ENCODE measurements at regions not wholly inside any gene's neighbourhood (a gene's known extent, or its start where the extent isn't known, plus 50 kb on each side); places are given as distances from the start of the nearest gene placed in this dataset.

DNA sequence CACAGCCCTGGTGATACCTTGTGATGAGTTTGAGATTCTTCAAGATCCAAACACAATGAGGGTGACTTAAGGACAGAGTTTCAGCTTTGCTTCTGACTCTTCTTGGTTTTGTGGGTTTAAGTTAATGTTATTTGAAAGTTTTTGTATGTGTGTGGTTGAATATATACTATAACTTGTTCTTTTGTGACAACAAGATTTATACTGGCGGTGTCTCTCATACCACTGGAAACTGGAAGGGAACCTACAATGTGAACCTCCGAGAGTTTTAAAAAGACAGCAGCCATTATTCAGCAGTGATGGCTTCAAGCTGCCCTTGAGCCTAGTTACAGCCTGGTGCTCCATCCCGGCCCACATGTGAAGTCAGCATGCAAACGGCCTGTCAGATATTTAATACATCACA is 87.9 kb upstream of the IGF1 start:
- TF ChIP-seq, protein P1, sequence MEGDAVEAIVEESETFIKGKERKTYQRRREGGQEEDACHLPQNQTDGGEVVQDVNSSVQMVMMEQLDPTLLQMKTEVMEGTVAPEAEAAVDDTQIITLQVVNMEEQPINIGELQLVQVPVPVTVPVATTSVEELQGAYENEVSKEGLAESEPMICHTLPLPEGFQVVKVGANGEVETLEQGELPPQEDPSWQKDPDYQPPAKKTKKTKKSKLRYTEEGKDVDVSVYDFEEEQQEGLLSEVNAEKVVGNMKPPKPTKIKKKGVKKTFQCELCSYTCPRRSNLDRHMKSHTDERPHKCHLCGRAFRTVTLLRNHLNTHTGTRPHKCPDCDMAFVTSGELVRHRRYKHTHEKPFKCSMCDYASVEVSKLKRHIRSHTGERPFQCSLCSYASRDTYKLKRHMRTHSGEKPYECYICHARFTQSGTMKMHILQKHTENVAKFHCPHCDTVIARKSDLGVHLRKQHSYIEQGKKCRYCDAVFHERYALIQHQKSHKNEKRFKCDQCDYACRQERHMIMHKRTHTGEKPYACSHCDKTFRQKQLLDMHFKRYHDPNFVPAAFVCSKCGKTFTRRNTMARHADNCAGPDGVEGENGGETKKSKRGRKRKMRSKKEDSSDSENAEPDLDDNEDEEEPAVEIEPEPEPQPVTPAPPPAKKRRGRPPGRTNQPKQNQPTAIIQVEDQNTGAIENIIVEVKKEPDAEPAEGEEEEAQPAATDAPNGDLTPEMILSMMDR (IDR thresholded peaks at IDR 0.05; ENCODE audit: low read depth, low read length), result no peak
- no peak for DNase-seq (ENCODE audit: low read depth in 1 of 2, low spot score in 1 of 2)
- no peak overlapping the region for H3K27ac ChIP-seq

DNA sequence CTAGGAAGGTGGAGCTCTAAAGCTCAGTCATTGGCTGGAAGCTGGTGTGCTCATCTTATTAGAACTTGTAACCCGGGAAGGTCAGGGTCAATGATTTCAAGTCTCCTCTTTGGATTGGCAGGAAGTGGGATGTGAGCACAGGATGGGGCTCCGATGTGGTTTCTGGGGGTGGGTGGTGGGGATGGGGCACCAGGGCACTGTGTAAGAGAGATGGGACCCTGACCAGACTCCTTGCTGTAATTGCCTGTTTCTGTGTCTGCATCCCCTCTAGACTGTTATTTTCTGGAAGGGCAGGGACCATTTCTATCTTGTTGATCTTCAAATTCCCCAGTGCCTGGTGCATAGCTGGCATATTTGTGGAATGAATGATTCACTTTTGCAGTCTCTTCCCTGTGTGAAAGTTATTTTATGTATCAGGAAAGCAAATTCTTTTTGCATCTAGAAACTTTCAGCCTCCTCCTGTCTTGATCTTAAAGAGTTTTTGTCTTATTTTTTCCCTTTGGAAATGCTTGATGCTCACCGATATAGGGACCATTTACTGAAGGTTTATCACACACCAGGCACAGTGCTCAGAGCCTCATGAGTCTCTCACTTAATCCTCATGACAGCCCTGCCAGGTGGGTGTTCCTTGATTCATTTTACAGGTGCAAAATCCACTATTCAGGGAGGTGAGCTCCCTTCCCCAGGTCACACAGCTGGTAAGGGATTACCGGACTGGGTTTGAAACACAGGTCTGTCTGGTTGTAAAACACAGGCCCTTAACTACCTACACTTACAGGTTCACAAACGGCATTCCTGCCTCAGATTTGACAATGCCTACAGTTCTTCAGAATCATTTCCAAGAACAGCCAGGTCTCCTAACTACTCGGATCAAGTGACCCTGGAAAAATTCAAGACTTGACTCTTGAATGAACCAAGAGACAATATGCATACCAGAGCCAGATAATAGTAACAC is 86.9 kb upstream of the IGF1 start:
- DNase-seq (ENCODE audit: low read depth in 1 of 2, low spot score in 1 of 2), result peak in 1 of 2 donors; percentile 52
- H3K9me3 ChIP-seq (ENCODE audit: low read depth), result no peaks in the 10 kb centered on the region
- no peaks in the 10 kb centered on the region for H3K36me3 ChIP-seq
- H3K4me1 ChIP-seq (ENCODE audit: low read depth), result no peaks in the 10 kb centered on the region
- H3K4me3 ChIP-seq, result no peak overlapping the region
- H3K27ac ChIP-seq, result no peak overlapping the region
- TF ChIP-seq, protein P1 (IDR thresholded peaks at IDR 0.05; ENCODE audit: low read depth, low read length), result no peak
- H3K27me3 ChIP-seq, result no peaks in the 10 kb centered on the region

More for the DNA sequence above, 87.9 kb upstream of the IGF1 start:
- Histone ChIP-seq H3K4me1 (ENCODE audit: low read depth) (no peaks in the 10 kb centered on the region), H3K27me3 (no peaks in the 10 kb centered on the region), H3K36me3 (no peaks in the 10 kb centered on the region), H3K4me3 (no peak overlapping the region), H3K9me3 (ENCODE audit: low read depth) (no peaks in the 10 kb centered on the region)

DNA sequence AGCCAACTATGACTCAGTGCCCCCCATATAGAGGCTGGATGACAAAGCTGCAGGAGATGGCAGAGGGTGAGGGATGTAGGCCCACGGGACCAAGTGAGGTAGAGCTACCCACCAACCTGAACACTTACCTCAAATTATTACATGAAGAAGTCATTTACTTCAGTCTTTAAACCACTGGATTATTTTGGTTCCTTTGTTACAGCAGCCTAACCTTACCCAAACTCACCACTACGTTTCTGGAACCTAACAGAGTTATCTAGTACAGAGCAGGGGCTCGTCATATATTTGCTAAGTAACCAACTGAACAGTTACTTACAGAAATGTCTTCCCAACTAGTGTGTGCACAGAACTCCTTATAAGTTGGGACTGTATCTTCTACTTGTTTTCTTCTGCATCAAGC is 85.2 kb upstream of the IGF1 start:
- H3K27ac ChIP-seq, result no peak overlapping the region
- H3K4me3 ChIP-seq, result no peak overlapping the region
- TF ChIP-seq, protein P1 (IDR thresholded peaks at IDR 0.05; ENCODE audit: low read depth, low read length), result no peak
- H3K9me3 ChIP-seq (ENCODE audit: low read depth), result no peaks in the 10 kb centered on the region
- no peaks in the 10 kb centered on the region for H3K4me1 ChIP-seq (ENCODE audit: low read depth)
- H3K27me3 ChIP-seq, result no peaks in the 10 kb centered on the region
- DNase-seq (ENCODE audit: low read depth in 1 of 2, low spot score in 1 of 2), result no peak
- no peaks in the 10 kb centered on the region for H3K36me3 ChIP-seq

DNA sequence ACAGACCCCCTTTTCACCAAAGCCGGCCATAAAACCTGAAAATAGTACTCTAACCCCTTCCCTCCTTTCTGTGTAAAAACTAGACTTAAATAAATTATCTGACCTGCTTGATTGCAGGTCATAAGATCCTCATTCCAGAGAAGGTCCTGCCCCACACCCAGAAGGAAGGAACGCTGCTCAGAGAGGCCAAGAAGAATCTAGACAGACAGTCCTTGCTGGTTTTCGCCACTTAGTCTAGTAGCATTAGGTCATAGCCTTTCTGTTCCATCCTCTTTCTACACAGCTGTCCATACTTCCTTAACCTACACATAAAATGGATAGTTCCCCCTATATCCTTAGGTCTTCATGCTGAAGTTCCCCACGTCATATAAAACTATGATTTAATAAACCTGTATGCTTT is 83.7 kb upstream of the IGF1 start:
- TF ChIP-seq, protein P1 (IDR thresholded peaks at IDR 0.05; ENCODE audit: low read depth, low read length), result no peak
- H3K9me3 ChIP-seq (ENCODE audit: low read depth), result no peaks in the 10 kb centered on the region
- H3K36me3 ChIP-seq, result no peaks in the 10 kb centered on the region
- DNase-seq (ENCODE audit: low read depth in 1 of 2, low spot score in 1 of 2), result no peak
- H3K27me3 ChIP-seq, result no peaks in the 10 kb centered on the region
- no peak overlapping the region for H3K27ac ChIP-seq
- no peaks in the 10 kb centered on the region for H3K4me1 ChIP-seq (ENCODE audit: low read depth)
- no peak overlapping the region for H3K4me3 ChIP-seq

DNA sequence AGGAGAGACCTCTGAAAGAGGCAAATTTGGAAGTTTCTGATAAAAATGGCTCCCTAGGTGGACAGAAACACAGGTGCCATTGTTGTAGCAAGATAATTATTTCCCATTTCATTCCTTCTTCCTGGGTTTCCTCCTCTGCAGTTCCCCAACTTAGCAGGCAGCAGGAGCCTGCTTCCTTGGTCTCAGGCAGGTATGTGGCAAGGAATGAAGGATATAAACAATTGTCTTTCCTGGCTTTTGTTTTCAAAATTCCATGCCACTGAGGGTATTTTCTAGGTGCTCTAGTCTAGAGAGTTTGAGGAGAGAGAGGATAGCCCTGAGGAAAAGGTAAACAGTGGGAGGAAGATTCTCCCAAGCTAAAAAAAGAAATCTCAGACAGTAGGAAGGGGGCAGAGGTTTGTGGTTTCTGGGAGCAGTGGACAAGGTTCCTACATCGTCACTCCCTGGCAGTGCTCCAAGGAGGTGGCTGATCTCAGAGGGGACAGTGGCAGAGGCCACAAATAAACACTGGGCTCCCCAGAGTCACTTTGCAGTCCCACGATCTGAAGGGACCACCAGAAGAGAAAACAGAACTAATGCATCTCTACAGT is 82.6 kb upstream of the IGF1 start:
- H3K27ac ChIP-seq, result no peak overlapping the region
- no peak overlapping the region for H3K4me3 ChIP-seq
- no peaks in the 10 kb centered on the region for H3K9me3 ChIP-seq (ENCODE audit: low read depth)
- TF ChIP-seq, protein P1 (IDR thresholded peaks at IDR 0.05; ENCODE audit: low read depth, low read length), result no peak
- H3K4me1 ChIP-seq (ENCODE audit: low read depth), result no peaks in the 10 kb centered on the region
- H3K36me3 ChIP-seq, result no peaks in the 10 kb centered on the region
- DNase-seq (ENCODE audit: low read depth in 1 of 2, low spot score in 1 of 2), result no peak
- no peaks in the 10 kb centered on the region for H3K27me3 ChIP-seq

Measured in cardiac muscle cell (in vitro differentiated cells and primary cell).